Calu3 (cell line): ENCODE measurements at regions not wholly inside any gene's neighbourhood (a gene's known extent, or its start where the extent isn't known, plus 50 kb on each side); places are given as distances from the start of the nearest gene placed in this dataset.

Source experiments
- BruUV-seq: library from RNA; stranded (reverse); fragments of 400-500 nt; replicated peaks from 2 replicates; lab custom pipeline; 2021; lab: Mats Ljungman, UMichigan
- CTCF ChIA-PET: fragments of 300-600 bp; sonication (Branson Sonifier 250); formaldehyde crosslinking; loops from one replicate; lab custom pipeline; 2022; ENCODE audit warnings: antibody characterized with exemption; lab: Charles Lee
- DNase-seq: peaks from one replicate; pipeline ENCODE4 v3.0.0; 2022
- H3K27ac Mint-ChIP-seq: one replicate; pipeline ENCODE4 v1.8.0; 2022; ENCODE audit warnings: mixed read lengths; ENCODE audit not compliant: unreplicated experiment
- H3K27me3 Mint-ChIP-seq: one replicate; pipeline ENCODE4 v1.8.0; 2022; ENCODE audit warnings: mixed read lengths; ENCODE audit not compliant: unreplicated experiment
- H3K36me3 Mint-ChIP-seq: one replicate; pipeline ENCODE4 v1.8.0; 2022; ENCODE audit warnings: mild to moderate bottlenecking, moderate library complexity, mixed read lengths; ENCODE audit not compliant: insufficient read depth, unreplicated experiment
- H3K4me1 Mint-ChIP-seq: one replicate; pipeline ENCODE4 v1.8.0; 2022; ENCODE audit warnings: mild to moderate bottlenecking, low read depth, mixed read lengths; ENCODE audit not compliant: unreplicated experiment
- H3K4me3 Mint-ChIP-seq: one replicate; pipeline ENCODE4 v1.8.0; 2022; ENCODE audit warnings: mild to moderate bottlenecking, low read depth, moderate library complexity, mixed read lengths; ENCODE audit not compliant: unreplicated experiment
- H3K9me3 Mint-ChIP-seq: one replicate; pipeline ENCODE4 v1.8.0; 2022; ENCODE audit warnings: low read depth, mixed read lengths; ENCODE audit not compliant: unreplicated experiment
- CTCF ChIP-seq: fragments of 200-600 bp; IDR thresholded peaks from one replicate; pipeline ENCODE4 v1.8.0; 2022; ENCODE audit warnings: antibody characterized with exemption; ENCODE audit not compliant: unreplicated experiment
- intact Hi-C: fragments of 100-400 bp; cut with micrococcal nuclease; formaldehyde crosslinking; loops from one replicate; pipeline ENCODE4 v1.10.0; 2022; ENCODE audit not compliant: unreplicated experiment

- no peak for DNase-seq
- Mint-ChIP-seq H3K27ac (no peak overlapping the region), H3K27me3 (no peaks in the 10 kb centered on the region), H3K4me1 (no peaks in the 10 kb centered on the region), H3K9me3 (no peaks in the 10 kb centered on the region), H3K36me3 (no peaks in the 10 kb centered on the region), H3K4me3 (no peak overlapping the region)
- no TSS peak for BruUV-seq
- TF ChIP-seq CTCF, result no peak
- CTCF ChIA-PET, result no interaction called here
- intact Hi-C loops, result loop anchor here (5.0 kb wide), 1 partner anchor 377 kb away; no protein-coding TSS in a partner anchor
These were observed 1415.1 kb upstream of the ZEB2 start for GRCh38 chr2:145935016-145935415.

GRCh38 chr2:145931781-145932395, 1412.0 kb upstream of the ZEB2 start:
- no TSS peak for BruUV-seq
- Mint-ChIP-seq H3K36me3 (no peaks in the 10 kb centered on the region), H3K4me1 (no peaks in the 10 kb centered on the region), H3K9me3 (no peaks in the 10 kb centered on the region), H3K4me3 (no peak overlapping the region), H3K27me3 (no peaks in the 10 kb centered on the region), H3K27ac (no peak overlapping the region)
- CTCF ChIA-PET, result no interaction called here
- TF ChIP-seq CTCF, result no peak
- intact Hi-C loops, result no loop called here
- DNase-seq, result no peak

- no peak overlapping the region for H3K27ac Mint-ChIP-seq
- TF ChIP-seq CTCF, result no peak
These were observed 1410.4 kb upstream of the ZEB2 start for GRCh38 chr2:145930318-145930717.

GRCh38 chr2:145927131-145927950, 1407.4 kb upstream of the ZEB2 start:
- CTCF ChIA-PET, result no interaction called here
- H3K27me3 Mint-ChIP-seq, result no peaks in the 10 kb centered on the region
- H3K27ac Mint-ChIP-seq, result no peak overlapping the region
- H3K4me3 Mint-ChIP-seq, result no peak overlapping the region
- no peaks in the 10 kb centered on the region for H3K4me1 Mint-ChIP-seq
- intact Hi-C loops, result no loop called here
- TF ChIP-seq CTCF, result no peak
- BruUV-seq, result no TSS peak
- no peaks in the 10 kb centered on the region for H3K9me3 Mint-ChIP-seq
- H3K36me3 Mint-ChIP-seq, result no peaks in the 10 kb centered on the region
- DNase-seq, result no peak

More at GRCh38 chr2:145930318-145930717, 1410.4 kb upstream of the ZEB2 start:
- BruUV-seq, result no TSS peak
- intact Hi-C loops, result no loop called here
- Mint-ChIP-seq H3K9me3 (no peaks in the 10 kb centered on the region), H3K4me1 (no peaks in the 10 kb centered on the region), H3K27me3 (no peaks in the 10 kb centered on the region), H3K4me3 (no peak overlapping the region), H3K36me3 (no peaks in the 10 kb centered on the region)
- no peak for DNase-seq
- CTCF ChIA-PET, result no interaction called here
